Endometrium (tissue), 2 donors: ENCODE measurements at regions not wholly inside any gene's neighbourhood (a gene's known extent, or its start where the extent isn't known, plus 50 kb on each side); places are given as distances from the start of the nearest gene placed in this dataset.
A peak's percentile ranks its signal among the peaks of the same experiment; 100 is the strongest.

Source experiments
- FAIRE-seq: peaks from 2 replicates; lab custom pipeline; 2012; peaks lifted over from hg19 to GRCh38; lab: Jason Lieb, UNC
- donor health status: control.
- donor health status: control.

- no peak for FAIRE-seq
Observed at GRCh38 chr14:54090274-54090673, 133.6 kb upstream of the BMP4 start.

DNA sequence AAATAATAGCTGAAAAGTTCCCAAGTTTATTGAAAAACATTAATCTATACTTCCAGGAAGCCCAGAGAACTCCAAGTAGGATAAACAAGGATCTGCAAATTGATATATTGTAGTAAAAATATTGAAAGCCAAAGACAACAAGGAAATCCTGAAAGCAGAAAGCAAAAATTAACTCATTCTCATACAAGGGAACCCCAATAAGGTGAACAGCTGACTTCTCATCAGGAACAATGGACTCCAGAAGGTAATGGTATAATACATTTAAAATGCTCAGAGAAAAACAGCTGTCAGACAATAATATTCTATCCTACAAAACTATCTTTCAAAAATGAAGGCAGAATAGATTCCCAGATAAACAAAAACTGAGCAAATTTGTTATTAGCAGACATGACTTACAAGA, 138.1 kb upstream of the BMP4 start:
- FAIRE-seq: no peak

GRCh38 chr14:54098536-54098935, 141.9 kb upstream of the BMP4 start:
- no peak for FAIRE-seq

DNA sequence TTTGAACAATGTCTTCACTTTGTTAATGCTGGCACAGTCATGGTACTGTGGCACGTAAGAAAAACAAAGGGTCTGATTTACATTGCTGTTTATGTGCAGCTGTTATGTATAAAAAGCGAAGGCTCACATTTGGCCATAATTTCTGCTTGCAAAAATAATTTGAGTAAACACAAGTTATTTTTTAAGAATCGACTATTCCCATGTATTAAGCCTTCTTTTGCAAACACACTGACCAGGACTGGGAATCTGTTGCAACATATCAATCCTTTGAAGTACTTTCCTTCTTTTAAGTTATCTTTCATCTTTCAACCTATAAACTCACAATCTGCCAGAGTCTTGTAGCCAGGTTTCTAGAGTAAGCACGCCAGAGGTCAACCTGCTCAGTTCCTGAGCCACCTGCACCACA, 145.4 kb upstream of the BMP4 start:
- no peak for FAIRE-seq

DNA sequence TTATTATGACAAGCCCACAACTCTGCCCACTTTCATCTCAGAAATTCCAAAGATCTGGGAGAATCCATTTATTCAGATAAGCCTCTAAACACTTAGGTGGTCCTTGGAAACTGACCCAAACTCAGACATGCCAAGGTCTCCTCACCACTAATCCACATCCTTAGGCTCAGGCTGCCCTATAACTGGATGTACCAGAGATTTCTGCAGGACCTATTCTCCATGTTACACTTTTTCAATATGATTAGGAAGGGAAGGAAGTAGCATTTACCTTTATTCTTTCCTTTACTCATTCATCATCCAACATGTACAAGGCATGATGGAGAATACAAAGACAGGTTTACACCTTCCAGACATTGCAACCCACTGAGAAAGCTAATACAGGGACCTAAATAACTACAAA, 145.9 kb upstream of the BMP4 start:
- FAIRE-seq: no peak

DNA sequence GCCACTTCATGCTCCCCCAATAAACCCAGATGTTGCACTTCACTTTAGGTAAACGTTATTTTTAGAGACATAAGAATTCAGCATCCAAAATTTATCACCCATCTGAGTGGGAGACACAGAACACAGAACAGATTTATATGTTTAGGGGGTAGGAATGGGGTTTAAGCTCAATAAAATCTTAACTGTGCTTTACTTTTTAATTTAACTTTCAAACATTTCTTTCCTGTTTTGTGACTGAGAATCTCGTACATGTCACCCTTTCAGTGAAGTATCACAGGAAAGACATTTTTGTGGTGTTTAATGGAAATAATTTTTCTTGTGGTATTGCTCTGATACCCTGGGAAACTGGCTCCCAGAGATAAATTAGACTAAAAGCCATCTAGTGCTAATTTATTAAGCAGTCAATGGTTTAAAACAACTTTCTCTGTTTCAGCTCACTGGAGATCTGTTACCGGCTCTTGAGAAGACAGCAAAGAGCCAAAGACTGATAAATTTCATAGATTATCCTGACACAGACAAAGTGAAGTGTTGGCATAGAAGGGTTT, 148.0 kb upstream of the BMP4 start:
- no peak for FAIRE-seq

DNA sequence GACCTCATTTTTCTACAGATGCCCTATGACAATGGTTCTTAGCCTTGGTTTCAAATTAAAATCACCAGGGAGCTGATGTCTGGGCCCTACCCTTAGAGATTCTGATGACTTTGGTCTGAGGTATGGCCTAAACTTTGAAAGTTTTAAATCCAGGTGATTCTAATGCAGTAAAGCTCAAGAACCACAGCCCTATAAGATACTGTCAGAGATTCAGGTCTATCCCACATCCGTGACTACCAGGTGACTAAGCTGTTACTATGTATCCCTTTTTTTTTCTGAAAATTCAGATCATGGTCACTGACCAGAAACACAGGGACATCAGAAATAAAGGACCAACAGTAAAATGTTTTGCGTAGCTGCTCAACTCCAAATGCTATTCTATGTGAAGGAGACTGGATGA, 148.8 kb upstream of the BMP4 start:
- FAIRE-seq: no peak

DNA sequence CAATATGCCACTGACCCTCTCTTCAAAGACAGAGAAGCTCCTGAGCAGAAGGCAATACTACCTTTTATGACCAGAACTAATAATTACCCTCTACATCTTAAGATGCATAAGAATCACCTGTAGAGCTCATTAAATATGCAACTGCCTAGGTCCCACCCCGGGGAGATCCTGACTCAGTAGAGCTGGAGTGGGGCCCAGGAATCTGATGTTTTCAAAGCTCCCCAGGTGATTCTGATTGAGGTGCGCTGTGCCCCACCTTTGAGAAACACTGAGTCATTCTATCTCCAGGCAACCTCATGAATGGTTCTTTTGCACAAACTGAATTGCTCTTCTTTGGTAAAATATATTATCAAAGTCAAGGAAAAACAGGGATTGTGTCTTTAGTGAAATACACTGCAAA, 149.3 kb upstream of the BMP4 start:
- FAIRE-seq: no peak

- no peak for FAIRE-seq
Observed at GRCh38 chr14:54106661-54107377, 150.2 kb upstream of the BMP4 start.

- peak; percentile 45 for FAIRE-seq
Observed at GRCh38 chr14:54108481-54109471, 152.2 kb upstream of the BMP4 start.

- no peak for FAIRE-seq
Observed at GRCh38 chr14:54109521-54110120, 153.0 kb upstream of the BMP4 start.

GRCh38 chr14:54114941-54115340, 158.3 kb upstream of the BMP4 start:
- no peak for FAIRE-seq

DNA sequence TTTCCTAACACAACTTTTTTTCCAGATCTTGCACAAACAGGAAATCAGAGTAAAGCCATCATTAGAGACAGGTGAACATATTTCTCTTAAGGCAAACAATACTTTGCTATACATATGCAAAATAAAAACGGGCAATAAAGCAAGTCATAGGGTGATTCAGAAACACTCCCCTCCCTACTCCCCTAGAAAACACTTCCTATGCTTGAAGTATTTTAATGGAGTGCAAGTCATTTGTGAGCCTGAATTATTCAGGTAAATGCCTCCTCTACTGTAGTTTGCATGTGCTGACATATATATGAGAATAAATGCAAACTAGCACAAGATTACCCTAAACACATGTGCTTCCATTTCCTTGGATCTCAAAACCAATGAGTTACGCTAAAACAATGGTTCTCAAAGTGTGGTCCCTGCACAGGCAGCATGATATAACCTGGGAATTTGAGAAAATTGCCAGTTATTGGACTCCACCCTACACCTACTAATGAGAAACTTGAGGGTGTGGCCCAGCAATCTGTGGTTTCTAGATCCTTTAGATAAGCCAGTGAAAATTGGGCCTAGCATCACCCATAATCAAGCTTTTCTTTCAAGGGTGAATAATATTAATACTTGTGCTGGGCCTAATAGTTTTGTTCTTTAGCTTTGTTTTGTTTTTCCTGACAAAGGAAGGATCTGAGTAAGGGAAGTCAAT, 159.7 kb upstream of the BMP4 start:
- no peak for FAIRE-seq

- no peak for FAIRE-seq
Observed at GRCh38 chr14:54116972-54117371, 160.3 kb upstream of the BMP4 start.

DNA sequence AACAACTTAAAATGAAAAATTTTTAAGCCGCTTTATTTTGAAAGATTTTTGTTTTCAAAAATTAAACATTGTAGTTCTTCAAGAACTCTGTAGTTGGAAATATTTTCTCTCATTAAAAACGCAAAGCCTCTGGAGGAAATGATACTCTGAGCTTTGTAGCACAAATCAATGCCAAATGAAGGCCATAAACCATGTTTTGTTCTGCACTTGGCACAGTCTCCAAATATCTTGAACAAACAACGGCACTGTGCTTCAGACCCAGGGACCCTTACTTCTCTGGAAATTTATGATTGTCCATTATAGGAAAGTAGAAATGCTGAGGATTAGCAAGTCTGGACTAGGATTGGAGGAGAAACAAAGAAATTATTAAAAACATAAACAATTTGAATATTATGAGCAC, 160.8 kb upstream of the BMP4 start:
- FAIRE-seq: no peak

GRCh38 chr14:54117924-54118323, 161.3 kb upstream of the BMP4 start:
- no peak for FAIRE-seq

GRCh38 chr14:54120260-54120659, 163.6 kb upstream of the BMP4 start:
- FAIRE-seq: no peak

- FAIRE-seq: no peak
Observed at GRCh38 chr14:54121466-54122027, 164.9 kb upstream of the BMP4 start.

GRCh38 chr14:54123841-54124240, 167.2 kb upstream of the BMP4 start:
- FAIRE-seq: no peak

DNA sequence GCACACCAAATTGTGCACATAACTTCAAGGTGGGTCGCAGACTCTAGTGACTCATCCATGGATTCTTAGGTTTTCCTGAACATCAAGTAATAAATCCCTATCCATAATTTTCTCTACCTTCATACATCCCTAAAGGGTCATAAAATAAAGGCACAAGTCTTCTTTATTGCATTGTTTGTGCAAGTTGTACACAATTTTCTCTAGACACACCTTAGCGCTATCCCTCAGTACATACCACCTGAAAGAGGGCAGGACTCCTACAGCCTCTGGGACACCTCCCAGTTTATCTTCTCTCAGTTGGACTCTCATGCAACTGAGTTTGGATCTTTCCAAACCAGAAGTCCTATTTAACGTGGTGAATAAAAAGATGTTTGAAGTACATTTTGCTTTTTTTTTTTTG, 168.5 kb upstream of the BMP4 start:
- no peak for FAIRE-seq

GRCh38 chr14:54126947-54127346, 170.3 kb upstream of the BMP4 start:
- no peak for FAIRE-seq

DNA sequence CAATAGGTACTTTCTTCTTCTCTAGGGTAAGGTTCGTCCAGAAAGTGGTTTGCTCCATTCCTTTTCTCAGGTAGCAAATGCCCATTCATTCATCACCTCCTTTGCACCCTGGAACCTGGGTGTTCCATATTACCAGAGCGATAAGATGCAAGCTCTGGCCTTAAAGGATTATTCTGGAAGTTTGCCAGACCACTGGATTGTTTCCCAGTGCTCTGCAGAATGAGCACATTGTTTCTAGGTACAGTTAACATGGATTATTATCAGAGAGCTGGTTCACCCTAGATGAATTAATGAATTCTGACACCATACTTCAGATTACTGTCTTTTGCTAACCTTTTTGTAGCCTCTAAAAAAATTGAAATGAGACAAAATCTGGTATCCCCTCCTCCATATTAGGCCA, 170.9 kb upstream of the BMP4 start:
- no peak for FAIRE-seq
